AG04450 (cell line): ENCODE measurements at regions not wholly inside any gene's neighbourhood (a gene's known extent, or its start where the extent isn't known, plus 50 kb on each side); places are given as distances from the start of the nearest gene placed in this dataset.

Source experiments
- CTCF ChIA-PET: fragments of 300-600, 350-600 bp; formaldehyde crosslinking; extraction: SDS; loops from one replicate; lab custom pipeline; 2022; ENCODE audit warnings: antibody characterized with exemption, inconsistent platforms; lab: Charles Lee
- POLR2A ChIA-PET: fragments of 350-600 bp; formaldehyde crosslinking; extraction: SDS; loops from one replicate; lab custom pipeline; 2021; ENCODE audit warnings: antibody characterized with exemption, inconsistent platforms; lab: Yijun Ruan, JAX
- DNase-seq: peaks from one replicate; pipeline ENCODE4 v3.0.0-alpha.2; 2011; ENCODE audit warnings: low read depth, low spot score
- H3K27ac ChIP-seq: one replicate; pipeline ENCODE4 v1.5.1; 2012; ENCODE audit warnings: low read depth, low read length, control low read depth
- H3K27me3 ChIP-seq: one replicate; pipeline ENCODE4 v1.6.0; 2012; ENCODE audit warnings: low read length; ENCODE audit not compliant: control insufficient read depth, insufficient read depth
- H3K4me3 ChIP-seq: 2 replicates; pipeline ENCODE4 v1.5.1; 2011; ENCODE audit warnings: mild to moderate bottlenecking, low read depth, low read length, control low read depth
- H3K9me3 ChIP-seq: 2 replicates; pipeline ENCODE4 v1.5.1; 2012; ENCODE audit warnings: low read length; ENCODE audit not compliant: control insufficient read depth, insufficient read depth
- TF ChIP-seq, protein P1 (sequence below): IDR thresholded peaks from 2 replicates; pipeline ENCODE4 v1.5.1; 2011; ENCODE audit warnings: low read depth, low read length, control low read depth, inconsistent platforms

DNA sequence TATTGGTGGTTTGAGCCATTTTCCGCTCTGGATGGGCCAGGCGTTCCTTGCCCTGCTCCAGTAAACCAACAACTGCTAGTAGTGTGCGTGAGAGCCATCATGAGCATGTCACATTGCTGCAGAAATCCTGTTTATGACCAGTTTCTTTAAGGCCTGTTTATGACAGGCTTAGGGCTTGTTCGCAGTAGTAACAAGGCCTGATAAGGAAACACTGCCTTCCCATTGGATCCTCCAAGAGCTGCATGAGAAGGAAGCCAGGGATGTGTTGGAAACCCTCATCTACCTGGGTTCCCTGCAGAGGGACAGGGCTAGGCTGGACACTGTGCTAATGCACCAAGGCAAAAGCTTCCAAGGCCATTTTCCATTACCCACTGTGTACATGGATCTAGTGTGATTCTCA, 153.9 kb downstream of the ZNF518B start:
- no peaks in the 10 kb centered on the region for H3K27me3 ChIP-seq
- TF ChIP-seq, protein P1, sequence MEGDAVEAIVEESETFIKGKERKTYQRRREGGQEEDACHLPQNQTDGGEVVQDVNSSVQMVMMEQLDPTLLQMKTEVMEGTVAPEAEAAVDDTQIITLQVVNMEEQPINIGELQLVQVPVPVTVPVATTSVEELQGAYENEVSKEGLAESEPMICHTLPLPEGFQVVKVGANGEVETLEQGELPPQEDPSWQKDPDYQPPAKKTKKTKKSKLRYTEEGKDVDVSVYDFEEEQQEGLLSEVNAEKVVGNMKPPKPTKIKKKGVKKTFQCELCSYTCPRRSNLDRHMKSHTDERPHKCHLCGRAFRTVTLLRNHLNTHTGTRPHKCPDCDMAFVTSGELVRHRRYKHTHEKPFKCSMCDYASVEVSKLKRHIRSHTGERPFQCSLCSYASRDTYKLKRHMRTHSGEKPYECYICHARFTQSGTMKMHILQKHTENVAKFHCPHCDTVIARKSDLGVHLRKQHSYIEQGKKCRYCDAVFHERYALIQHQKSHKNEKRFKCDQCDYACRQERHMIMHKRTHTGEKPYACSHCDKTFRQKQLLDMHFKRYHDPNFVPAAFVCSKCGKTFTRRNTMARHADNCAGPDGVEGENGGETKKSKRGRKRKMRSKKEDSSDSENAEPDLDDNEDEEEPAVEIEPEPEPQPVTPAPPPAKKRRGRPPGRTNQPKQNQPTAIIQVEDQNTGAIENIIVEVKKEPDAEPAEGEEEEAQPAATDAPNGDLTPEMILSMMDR: no peak
- H3K27ac ChIP-seq: no peak overlapping the region
- no peak for DNase-seq
- H3K4me3 ChIP-seq: no peak overlapping the region
- H3K9me3 ChIP-seq: no peaks in the 10 kb centered on the region
- ChIA-PET POLR2A (no interaction called here), CTCF (no interaction called here)

DNA sequence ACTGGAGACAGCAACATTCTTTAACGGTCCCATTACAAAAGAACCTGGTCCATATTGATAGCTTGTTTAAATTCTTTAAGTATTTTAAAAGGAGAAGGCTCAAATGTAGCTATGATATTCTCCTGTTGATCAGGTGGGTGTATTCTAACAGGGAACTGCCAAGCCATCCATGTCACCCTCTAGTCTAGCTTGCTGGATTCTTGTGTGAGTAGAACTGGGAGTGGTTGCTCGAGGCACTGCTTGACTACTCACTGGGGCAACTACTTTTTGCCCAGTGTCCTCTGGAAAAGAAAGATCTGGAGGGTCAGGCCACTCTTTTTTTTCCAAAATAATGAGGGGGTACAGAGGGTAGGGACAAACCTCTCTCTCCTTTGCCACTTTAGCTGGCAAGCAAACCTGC, 155.1 kb downstream of the ZNF518B start:
- Histone ChIP-seq H3K27me3 (no peaks in the 10 kb centered on the region), H3K9me3 (no peaks in the 10 kb centered on the region), H3K4me3 (no peak overlapping the region), H3K27ac (no peak overlapping the region)
- TF ChIP-seq, protein P1: no peak
- ChIA-PET POLR2A (no interaction called here), CTCF (no interaction called here)
- no peak for DNase-seq

- Histone ChIP-seq H3K27ac (no peak overlapping the region), H3K9me3 (no peaks in the 10 kb centered on the region), H3K4me3 (no peak overlapping the region), H3K27me3 (no peaks in the 10 kb centered on the region)
- ChIA-PET CTCF (no interaction called here), POLR2A (no interaction called here)
- no peak for DNase-seq
- TF ChIP-seq, protein P1: no peak
Measured at GRCh38 chr4:10299601-10300000, 157.6 kb downstream of the ZNF518B start.

DNA sequence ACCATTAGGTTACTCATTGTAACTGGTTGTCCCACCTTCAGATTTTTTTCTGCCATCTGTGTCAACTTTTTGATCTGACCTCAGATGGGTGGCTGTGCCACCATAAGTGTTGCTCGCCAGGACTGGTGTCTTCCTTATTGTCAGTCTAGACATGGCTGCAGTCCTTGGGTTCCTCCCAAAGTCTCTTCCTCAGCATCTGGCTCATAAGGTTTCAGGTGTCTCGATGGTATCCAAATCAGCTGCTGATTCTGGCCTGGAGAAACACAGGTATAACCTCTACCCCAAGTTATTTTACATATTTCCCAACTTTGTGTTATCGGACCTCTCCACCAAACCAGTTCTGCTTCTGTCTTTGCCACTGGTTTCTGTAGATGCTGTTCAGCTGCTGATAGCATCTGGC, 158.5 kb downstream of the ZNF518B start:
- DNase-seq: no peak
- ChIA-PET POLR2A (no interaction called here), CTCF (no interaction called here)
- no peaks in the 10 kb centered on the region for H3K27me3 ChIP-seq
- no peak overlapping the region for H3K4me3 ChIP-seq
- H3K27ac ChIP-seq: no peak overlapping the region
- TF ChIP-seq, protein P1: no peak
- H3K9me3 ChIP-seq: no peaks in the 10 kb centered on the region

- H3K4me3 ChIP-seq: no peak overlapping the region
- no peak for DNase-seq
- POLR2A ChIA-PET: no interaction called here
- CTCF ChIA-PET: no interaction called here
- no peaks in the 10 kb centered on the region for H3K9me3 ChIP-seq
- TF ChIP-seq, protein P1: no peak
- no peak overlapping the region for H3K27ac ChIP-seq
- H3K27me3 ChIP-seq: no peaks in the 10 kb centered on the region
Measured at GRCh38 chr4:10296730-10297129, 160.5 kb downstream of the ZNF518B start.
